Mucosa of descending colon (tissue), 3 donors: ENCODE measurements at regions not wholly inside any gene's neighbourhood (a gene's known extent, or its start where the extent isn't known, plus 50 kb on each side); places are given as distances from the start of the nearest gene placed in this dataset.

ENCODE experiments used
- ATAC-seq: fragments of 200-7000 bp; cut with Tn5 transposase; one replicate; pipeline ENCODE4 v1.9.1; 2020; ENCODE audit warnings: mild to moderate bottlenecking, moderate library complexity
- DNase-seq, 3 donors: peaks; one replicate each; pipeline ENCODE4 v3.0.0-alpha.2; 2020
- H3K36me3 ChIP-seq: fragments of 200-600 bp; one replicate; pipeline ENCODE4 v1.8.0; 2021; ENCODE audit warnings: low read depth, mild to moderate bottlenecking
- H3K4me1 ChIP-seq: fragments of 200-600 bp; one replicate; pipeline ENCODE4 v1.8.0; 2021; ENCODE audit warnings: low read depth, mild to moderate bottlenecking
- H3K4me3 ChIP-seq: fragments of 200-600 bp; one replicate; pipeline ENCODE4 v1.8.0; 2021; ENCODE audit warnings: mild to moderate bottlenecking
- H3K9me3 ChIP-seq: fragments of 200-600 bp; one replicate; pipeline ENCODE4 v1.8.0; 2021; ENCODE audit warnings: mild to moderate bottlenecking
- CTCF ChIP-seq: fragments of 200-600 bp; IDR thresholded peaks from one replicate; pipeline ENCODE4 v1.8.0; 2022; ENCODE audit warnings: antibody characterized with exemption, mild to moderate bottlenecking
- intact Hi-C, 2 donors: fragments of 100-400 bp; cut with DNase I in 1 of 2; cut with micrococcal nuclease in 1 of 2; formaldehyde crosslinking; loops; one replicate each; pipeline versions ENCODE4 v1.11.0 to v1.11.1; 2022; cut with DNase I, micrococcal nuclease
- donor health status: DM: no; HTN: no; CAD: no; lungs with moderate emphysema.
- donor health status: DM: no; HTN: no; CAD: no.
- donor health status: DM: no; HTN: yes; CAD: no.

- peaks cover 3% of the 10 kb centered on the region for H3K4me1 ChIP-seq
- DNase-seq (no peak), ATAC-seq (no peak)
- H3K36me3 ChIP-seq = no peaks in the 10 kb centered on the region
- no peak overlapping the region for H3K4me3 ChIP-seq
- intact Hi-C loops = no loop called here
- H3K9me3 ChIP-seq = no peaks in the 10 kb centered on the region
- no peak for TF ChIP-seq CTCF
Observed at GRCh38 chr10:113259576-113260226, 293.2 kb upstream of the HABP2 start.

GRCh38 chr10:113261161-113261560 lies 291.7 kb upstream of the HABP2 start:
- Histone ChIP-seq H3K9me3 (no peaks in the 10 kb centered on the region), H3K4me3 (no peak overlapping the region), H3K36me3 (no peaks in the 10 kb centered on the region), H3K4me1 (peaks cover 3% of the 10 kb centered on the region)
- no peak for TF ChIP-seq CTCF
- ATAC-seq (no peak), DNase-seq (no peak)
- intact Hi-C loops = no loop called here

- DNase-seq (no peak), ATAC-seq (no peak)
- H3K36me3 ChIP-seq = no peaks in the 10 kb centered on the region
- no peaks in the 10 kb centered on the region for H3K9me3 ChIP-seq
- no peak for TF ChIP-seq CTCF
- intact Hi-C loops = no loop called here
- peaks cover 3% of the 10 kb centered on the region for H3K4me1 ChIP-seq
- no peak overlapping the region for H3K4me3 ChIP-seq
Observed at GRCh38 chr10:113261611-113262091, 291.2 kb upstream of the HABP2 start.

- Histone ChIP-seq H3K4me3 (no peak overlapping the region), H3K36me3 (no peaks in the 10 kb centered on the region), H3K9me3 (no peaks in the 10 kb centered on the region), H3K4me1 (peaks cover 3% of the 10 kb centered on the region)
- DNase-seq = no peak
- no peak for ATAC-seq
- TF ChIP-seq CTCF = no peak
- intact Hi-C loops = no loop called here
Observed at GRCh38 chr10:113263056-113263455, 289.8 kb upstream of the HABP2 start.

GRCh38 chr10:113264333-113265131 lies 288.3 kb upstream of the HABP2 start:
- intact Hi-C loops = no loop called here
- no peak for TF ChIP-seq CTCF
- Histone ChIP-seq H3K9me3 (no peaks in the 10 kb centered on the region), H3K4me3 (no peak overlapping the region), H3K4me1 (peaks cover 3% of the 10 kb centered on the region), H3K36me3 (no peaks in the 10 kb centered on the region)
- ATAC-seq (no peak), DNase-seq (no peak)
